Ascending aorta (tissue), 2 donors: ENCODE measurements at regions not wholly inside any gene's neighbourhood (a gene's known extent, or its start where the extent isn't known, plus 50 kb on each side); places are given as distances from the start of the nearest gene placed in this dataset.

Source experiments
- DNase-seq, 2 donors: peaks; one replicate each; pipeline ENCODE4 v3.0.0-alpha.2; 2019; ENCODE audit warnings: low spot score in 2 of 2
- H3K27ac ChIP-seq, 2 donors: fragments of 200-600 bp; sonication (generic); one replicate each; pipeline ENCODE4 v1.5.1; 2016 to 2017; ENCODE audit warnings: mild to moderate bottlenecking in 1 of 2
- H3K27me3 ChIP-seq: fragments of 200-600 bp; sonication (generic); one replicate; pipeline ENCODE4 v1.5.1; 2017
- H3K36me3 ChIP-seq, 2 donors: fragments of 200-600 bp; sonication (generic); one replicate each; pipeline ENCODE4 v1.5.1; 2016
- H3K4me1 ChIP-seq, 2 donors: fragments of 200-600 bp; sonication (generic); one replicate each; pipeline ENCODE4 v1.5.1; 2016 to 2017; ENCODE audit warnings: mild to moderate bottlenecking in 1 of 2
- H3K4me3 ChIP-seq, 2 donors: fragments of 200-600 bp; sonication (generic); one replicate each; pipeline ENCODE4 v1.5.1; 2016 to 2017; ENCODE audit warnings: mild to moderate bottlenecking in 1 of 2
- H3K9me3 ChIP-seq, 2 donors: fragments of 200-600 bp; sonication (generic); one replicate each; pipeline ENCODE4 v1.5.1; 2016
- CTCF ChIP-seq, 3 experiments: fragments of 200-600 bp in 2 of 3; fragments of 450-650 bp in 1 of 3; sonication (generic) in 2 of 3; IDR thresholded peaks; one replicate each; pipeline ENCODE4 v1.5.1; 2016 to 2019; ENCODE audit warnings: antibody characterized with exemption in 3 of 3, mild to moderate bottlenecking in 1 of 3, moderate library complexity in 1 of 3
- intact Hi-C: fragments of 100-400 bp; cut with DNase I; formaldehyde crosslinking; loops from one replicate; pipeline ENCODE4 v1.15.1; 2023

GRCh38 chr5:164679461-164679860 lies 1174.0 kb downstream of the MAT2B start:
- H3K27me3 ChIP-seq: no peaks in the 10 kb centered on the region
- no peak for TF ChIP-seq CTCF (IDR thresholded peaks at IDR 0.05)
- H3K4me1 ChIP-seq: no peaks in the 10 kb centered on the region
- no peaks in the 10 kb centered on the region for H3K9me3 ChIP-seq
- DNase-seq: no peak
- no peak overlapping the region for H3K27ac ChIP-seq
- intact Hi-C loops: no loop called here
- H3K4me3 ChIP-seq: no peak overlapping the region
- H3K36me3 ChIP-seq: no peaks in the 10 kb centered on the region

GRCh38 chr5:164680216-164680615 lies 1174.8 kb downstream of the MAT2B start:
- H3K27me3 ChIP-seq: no peaks in the 10 kb centered on the region
- no peak overlapping the region for H3K27ac ChIP-seq
- no peak overlapping the region for H3K4me3 ChIP-seq
- H3K36me3 ChIP-seq: no peaks in the 10 kb centered on the region
- intact Hi-C loops: no loop called here
- no peaks in the 10 kb centered on the region for H3K4me1 ChIP-seq
- TF ChIP-seq CTCF (IDR thresholded peaks at IDR 0.05): no peak
- DNase-seq: no peak
- no peaks in the 10 kb centered on the region for H3K9me3 ChIP-seq

- Histone ChIP-seq H3K4me3 (no peak overlapping the region), H3K36me3 (no peaks in the 10 kb centered on the region), H3K27ac (no peak overlapping the region), H3K9me3 (no peaks in the 10 kb centered on the region), H3K4me1 (no peaks in the 10 kb centered on the region), H3K27me3 (no peaks in the 10 kb centered on the region)
- no peak for TF ChIP-seq CTCF (IDR thresholded peaks at IDR 0.05)
- DNase-seq: no peak
- intact Hi-C loops: no loop called here
Observed at GRCh38 chr5:164680812-164681520, 1175.5 kb downstream of the MAT2B start.

- no peak for DNase-seq
- no peak for TF ChIP-seq CTCF (IDR thresholded peaks at IDR 0.05)
- intact Hi-C loops: no loop called here
- H3K4me1 ChIP-seq: no peaks in the 10 kb centered on the region
- H3K9me3 ChIP-seq: no peaks in the 10 kb centered on the region
- no peak overlapping the region for H3K27ac ChIP-seq
- H3K27me3 ChIP-seq: no peaks in the 10 kb centered on the region
- no peaks in the 10 kb centered on the region for H3K36me3 ChIP-seq
- H3K4me3 ChIP-seq: no peak overlapping the region
Observed at GRCh38 chr5:164687391-164687790, 1182.0 kb downstream of the MAT2B start.

- H3K4me3 ChIP-seq: no peak overlapping the region
- no peaks in the 10 kb centered on the region for H3K4me1 ChIP-seq
- H3K9me3 ChIP-seq: no peaks in the 10 kb centered on the region
- TF ChIP-seq CTCF (IDR thresholded peaks at IDR 0.05): no peak
- no peak overlapping the region for H3K27ac ChIP-seq
- DNase-seq: no peak
- intact Hi-C loops: no loop called here
- H3K27me3 ChIP-seq: no peaks in the 10 kb centered on the region
- H3K36me3 ChIP-seq: no peaks in the 10 kb centered on the region
Observed at GRCh38 chr5:164688437-164688836, 1183.0 kb downstream of the MAT2B start.

GRCh38 chr5:164708831-164709230 lies 1203.4 kb downstream of the MAT2B start:
- Histone ChIP-seq H3K27ac (no peak overlapping the region), H3K4me1 (no peaks in the 10 kb centered on the region), H3K9me3 (no peaks in the 10 kb centered on the region), H3K4me3 (no peak overlapping the region), H3K27me3 (no peaks in the 10 kb centered on the region), H3K36me3 (no peaks in the 10 kb centered on the region)
- no peak for DNase-seq
- intact Hi-C loops: no loop called here
- TF ChIP-seq CTCF (IDR thresholded peaks at IDR 0.05): no peak
